HG03025 (cell line): ENCODE measurements at regions not wholly inside any gene's neighbourhood (a gene's known extent, or its start where the extent isn't known, plus 50 kb on each side); places are given as distances from the start of the nearest gene placed in this dataset.

Experiments used
- ATAC-seq: cut with Tn5 transposase; IDR thresholded peaks from one replicate; pipeline ENCODE4 v1.9.1; 2021; ENCODE audit warnings: mild to moderate bottlenecking, moderate library complexity; ENCODE audit not compliant: unreplicated experiment, low FRiP score

DNA sequence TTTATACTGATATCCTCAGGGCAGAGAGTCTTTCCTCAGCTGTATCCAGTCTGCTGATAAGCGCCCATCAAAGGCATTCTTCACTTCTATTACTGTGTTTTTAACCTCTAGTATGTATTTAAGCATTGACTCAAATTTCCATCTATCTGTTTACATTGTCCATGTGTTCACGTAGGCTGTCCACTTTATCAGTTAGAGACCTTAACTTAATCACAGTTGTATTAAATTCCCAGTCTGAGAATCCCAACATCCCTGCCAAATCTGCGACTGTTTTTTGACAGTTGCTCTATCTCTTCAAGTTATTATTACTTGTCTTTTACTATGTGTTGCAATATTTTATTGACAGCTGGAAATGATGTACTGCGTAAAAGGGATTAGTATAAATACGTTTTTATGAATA is 1613.7 kb upstream of the MIR17HG start:
- ATAC-seq = no peak

- ATAC-seq = no peak
These were observed 1610.4 kb upstream of the MIR17HG start for GRCh38 chr13:89737051-89737450.

- no peak for ATAC-seq
These were observed 1609.4 kb upstream of the MIR17HG start for GRCh38 chr13:89738072-89738471.

DNA sequence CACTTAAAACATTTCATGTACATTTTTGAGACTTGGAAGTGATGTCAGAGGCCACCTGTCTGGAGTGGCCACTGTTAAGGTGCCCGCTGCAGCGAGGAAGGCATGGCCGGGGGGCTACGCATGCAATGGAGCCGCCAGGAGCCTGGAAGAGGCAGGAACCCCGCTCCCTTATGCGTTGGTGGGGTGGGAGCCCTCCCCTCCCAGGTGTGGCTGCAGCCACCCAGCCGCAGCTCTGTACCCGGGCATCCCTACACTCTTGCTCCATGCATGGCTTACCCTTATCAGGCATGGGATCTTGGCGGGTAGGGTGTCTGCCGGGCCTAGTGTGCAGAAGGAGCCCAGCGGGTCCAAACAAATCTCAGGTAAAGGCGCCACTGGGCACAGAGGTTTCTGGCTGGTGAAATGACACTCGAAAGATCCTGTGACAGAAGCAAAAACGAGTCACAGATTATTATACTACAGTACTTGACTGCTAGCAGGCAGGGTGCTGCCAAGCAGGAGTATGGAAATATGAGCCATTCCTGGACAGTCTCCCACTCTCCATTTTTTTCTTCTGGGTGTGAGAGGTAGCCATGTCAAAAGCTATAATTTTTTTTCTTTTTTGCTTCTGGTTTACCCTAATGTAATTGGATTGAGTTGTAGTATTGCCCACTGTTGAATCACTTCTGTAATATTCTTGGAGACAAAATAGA is 1606.3 kb upstream of the MIR17HG start:
- no peak for ATAC-seq

DNA sequence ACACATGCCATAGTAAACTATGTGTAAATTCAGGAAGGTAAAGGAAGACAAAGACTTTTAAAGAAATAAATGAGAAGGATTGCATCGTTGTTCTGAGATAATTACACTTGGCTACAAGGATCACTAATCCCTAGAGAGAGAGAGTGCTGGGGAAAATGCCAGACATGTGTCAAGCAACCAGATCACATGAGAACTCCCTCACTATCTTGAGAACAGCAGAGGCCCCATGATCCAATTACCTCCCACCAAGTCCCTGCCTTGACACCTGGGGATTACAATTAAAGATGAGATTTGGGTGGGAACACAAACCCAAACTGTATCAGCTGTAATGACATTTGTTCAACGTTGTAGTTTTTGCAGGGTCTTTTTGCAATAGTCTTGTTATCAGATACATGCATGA is 1600.9 kb upstream of the MIR17HG start:
- no peak for ATAC-seq

GRCh38 chr13:89748716-89749115 is 1598.8 kb upstream of the MIR17HG start:
- ATAC-seq = no peak

DNA sequence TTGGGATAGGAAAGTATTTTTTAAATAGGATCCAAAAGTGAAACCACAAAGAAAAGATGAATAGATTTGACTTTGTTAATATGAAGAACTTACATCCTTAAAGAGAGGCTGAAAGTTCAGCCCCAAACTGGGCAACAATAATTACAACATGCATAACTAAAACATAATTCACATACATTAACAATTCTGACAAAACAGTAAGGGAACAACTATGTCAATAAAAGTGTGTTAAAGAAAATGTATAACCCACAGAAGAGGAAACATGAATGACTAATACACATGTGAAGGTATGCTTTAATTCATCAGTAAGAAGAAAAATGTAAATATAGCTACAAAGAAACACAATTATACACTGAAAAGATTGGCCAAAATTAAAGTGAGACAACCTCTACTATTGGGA is 1597.6 kb upstream of the MIR17HG start:
- ATAC-seq = no peak

- ATAC-seq = no peak
These were observed 1597.1 kb upstream of the MIR17HG start for GRCh38 chr13:89750371-89750770.

DNA sequence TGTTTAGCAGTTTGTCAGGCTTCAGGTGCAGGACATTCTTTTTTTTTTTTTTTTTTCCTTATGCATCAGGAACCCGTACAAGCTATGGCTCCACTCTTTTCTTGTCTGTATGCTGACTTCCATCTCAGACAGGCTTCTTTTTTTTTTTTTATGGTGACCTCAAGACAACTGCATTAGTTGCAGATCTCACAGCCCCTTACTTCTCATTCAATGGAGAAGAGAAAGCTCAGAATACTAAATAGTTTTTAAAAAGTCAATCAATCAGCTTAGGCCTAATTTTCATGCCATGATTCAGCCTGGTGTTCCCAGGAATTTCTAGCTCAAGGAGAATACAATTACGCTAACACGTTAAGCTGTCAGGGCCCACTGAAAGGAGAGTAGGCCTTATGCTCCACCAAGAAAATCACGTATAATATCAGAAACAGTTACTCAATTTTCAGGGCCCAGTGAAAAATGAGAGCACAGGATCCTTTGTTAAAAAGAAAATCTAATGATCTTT is 1596.0 kb upstream of the MIR17HG start:
- ATAC-seq = no peak

DNA sequence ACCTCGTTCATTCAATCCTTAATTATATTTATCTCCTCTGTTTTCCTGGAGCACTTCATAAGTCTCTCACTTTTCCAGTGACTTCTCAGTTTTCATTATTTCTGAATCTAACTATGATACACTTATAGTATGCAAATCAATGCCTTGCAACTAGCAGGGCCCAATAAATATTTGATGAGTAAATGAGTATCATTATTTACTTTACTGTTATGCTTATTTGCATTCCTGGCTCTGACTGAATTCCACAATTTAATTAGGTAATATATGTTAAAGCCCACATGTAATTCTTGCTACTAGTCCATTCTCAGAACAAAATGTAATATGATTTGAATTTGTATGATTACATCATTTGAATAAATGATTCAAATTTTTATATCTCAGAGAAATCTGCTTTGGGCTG is 1595.1 kb upstream of the MIR17HG start:
- no peak for ATAC-seq

DNA sequence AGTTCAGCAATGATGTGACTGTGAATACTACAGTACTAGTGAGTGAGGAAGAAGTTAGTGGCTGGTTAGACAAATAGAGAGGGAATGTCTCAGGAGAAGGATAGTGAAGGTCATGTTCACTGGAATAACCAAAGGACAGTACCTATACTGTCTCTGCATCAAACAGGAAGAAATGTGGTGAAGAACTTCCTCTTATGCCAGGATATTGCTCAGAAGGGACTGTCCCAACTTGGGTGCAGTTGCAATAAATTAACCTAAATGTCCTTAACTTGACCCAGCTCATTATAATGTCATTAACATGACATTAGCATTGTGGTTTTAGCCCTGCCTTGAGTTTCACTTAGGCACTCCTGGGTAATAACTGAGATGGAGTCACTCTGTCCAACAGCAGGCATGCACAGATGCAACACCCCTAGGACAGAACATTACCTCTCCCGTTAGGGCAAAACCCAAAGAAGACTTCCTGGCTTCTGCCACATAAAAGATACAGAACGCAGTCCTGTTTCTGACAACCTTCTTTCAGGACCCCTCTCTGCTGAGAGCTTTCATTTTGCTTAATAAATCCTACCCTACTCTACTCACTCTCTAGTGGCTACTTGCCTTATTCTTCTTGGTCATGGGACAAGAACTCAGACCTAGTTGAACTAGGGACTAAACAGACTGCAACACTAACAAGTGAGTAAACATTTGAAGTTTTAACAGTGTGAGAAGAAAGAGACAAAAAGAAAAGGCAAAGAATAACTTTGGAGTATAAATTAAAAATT is 1591.6 kb upstream of the MIR17HG start:
- no peak for ATAC-seq

DNA sequence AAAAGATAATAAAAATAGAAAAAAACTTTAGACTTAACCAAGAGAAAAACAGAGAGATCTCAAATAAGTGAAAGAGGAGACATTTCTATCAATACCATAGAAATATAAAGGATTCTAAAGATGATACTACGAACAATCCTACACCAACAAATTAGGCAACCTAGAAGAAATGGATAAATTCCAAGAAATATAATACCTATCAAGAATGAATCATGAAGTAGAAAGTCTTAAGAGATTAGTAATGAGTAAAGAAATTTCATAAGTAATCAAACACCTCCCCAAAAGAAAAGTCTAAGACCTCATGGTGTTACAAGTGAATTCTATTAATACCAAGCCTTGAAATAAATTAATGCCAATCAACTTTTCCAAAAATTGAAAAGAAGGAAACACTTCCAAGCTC is 1584.5 kb upstream of the MIR17HG start:
- no peak for ATAC-seq

DNA sequence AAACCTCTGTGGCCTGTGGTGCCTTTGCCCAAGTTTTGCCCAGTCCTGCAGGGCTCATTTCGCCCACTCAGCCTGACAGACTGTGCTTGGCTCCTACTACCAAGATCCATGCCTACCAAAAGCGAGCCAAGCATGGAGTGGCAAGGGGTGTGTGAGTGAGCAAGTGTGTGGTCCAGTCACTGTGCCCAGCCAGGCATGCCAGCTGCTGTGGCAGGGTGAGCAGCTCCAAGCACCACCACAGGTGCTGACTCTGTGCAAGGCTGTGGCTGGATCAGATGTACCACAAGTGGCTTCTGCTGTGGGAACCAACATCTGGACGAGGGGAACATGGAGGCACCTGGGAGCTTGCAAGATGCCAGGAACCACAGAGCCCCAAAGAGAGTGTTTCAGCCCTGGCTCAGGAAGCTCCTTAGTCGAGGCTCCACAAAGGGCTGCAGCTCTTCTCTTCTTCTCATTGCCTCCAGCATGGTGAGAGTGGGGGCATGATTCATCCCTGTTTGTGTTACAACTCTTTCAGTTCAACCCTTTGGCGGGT is 1564.2 kb upstream of the MIR17HG start:
- ATAC-seq = no peak

GRCh38 chr13:89784161-89784809 is 1563.2 kb upstream of the MIR17HG start:
- ATAC-seq = no peak

DNA sequence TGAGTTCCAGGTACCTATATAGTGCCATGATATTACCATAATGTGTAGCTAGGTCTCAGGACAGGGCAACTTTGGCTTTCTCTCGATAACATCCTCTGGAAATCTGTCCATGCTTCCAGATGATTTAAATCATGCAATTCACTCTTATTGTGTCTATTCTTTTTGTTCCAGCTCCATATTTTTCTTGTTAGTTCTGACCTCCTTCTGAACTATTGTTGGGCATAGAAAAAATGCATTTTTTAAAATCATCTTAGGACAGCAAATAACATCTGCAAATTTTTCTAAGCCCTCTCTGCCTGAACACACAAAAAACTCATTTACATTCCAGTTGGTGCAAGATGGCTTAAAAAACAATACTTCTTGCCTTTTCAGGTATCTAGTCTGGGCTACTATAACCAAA is 1561.0 kb upstream of the MIR17HG start:
- no peak for ATAC-seq

- no peak for ATAC-seq
These were observed 1556.8 kb upstream of the MIR17HG start for GRCh38 chr13:89790696-89791095.

DNA sequence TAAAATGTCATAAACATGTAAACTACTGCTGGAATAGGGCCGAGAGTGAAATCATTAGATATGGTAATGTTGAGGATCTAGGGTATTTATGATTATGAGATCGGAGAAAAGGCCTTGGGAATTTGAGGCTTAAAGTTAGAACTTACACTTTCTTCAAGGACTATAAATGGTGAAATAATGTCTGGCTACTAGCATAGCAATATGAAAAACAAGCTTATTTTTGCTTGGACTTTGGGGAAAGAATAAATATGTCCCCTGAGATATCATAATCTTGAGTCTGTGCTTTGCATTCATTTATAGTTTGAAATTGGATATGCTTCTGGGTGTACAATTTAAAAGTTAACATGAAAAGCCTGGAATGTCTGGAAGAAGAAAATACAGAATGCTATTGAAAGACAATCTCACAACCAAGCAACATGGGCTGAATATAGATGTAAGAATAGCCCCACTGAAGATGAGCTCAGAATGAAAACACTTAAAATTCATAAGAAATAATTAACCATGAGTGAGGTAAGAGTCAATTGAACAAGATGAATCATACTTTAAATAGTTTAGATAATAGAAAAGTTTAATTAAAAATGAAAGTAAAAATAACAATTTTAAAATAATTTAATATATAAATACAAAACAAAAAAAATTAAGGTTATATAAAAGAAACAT is 1555.4 kb upstream of the MIR17HG start:
- no peak for ATAC-seq

DNA sequence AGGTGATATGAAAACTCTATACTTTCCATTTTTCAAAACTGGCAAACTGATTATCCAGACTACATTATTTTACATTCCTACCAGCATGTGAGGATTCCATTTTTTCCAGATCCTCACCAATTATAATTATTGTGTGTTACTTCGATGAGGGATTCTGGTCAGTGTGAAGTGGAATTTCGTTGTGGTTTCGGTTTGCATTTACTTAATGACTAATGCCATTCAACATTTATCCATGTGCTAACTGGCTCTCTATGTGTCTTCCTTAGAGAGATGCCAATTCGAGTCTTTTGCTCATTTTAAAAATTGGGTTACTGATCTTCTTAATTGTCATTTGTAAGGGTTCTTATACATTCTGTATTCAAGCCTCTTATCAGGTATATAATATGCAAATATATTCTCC is 1551.3 kb upstream of the MIR17HG start:
- no peak for ATAC-seq

DNA sequence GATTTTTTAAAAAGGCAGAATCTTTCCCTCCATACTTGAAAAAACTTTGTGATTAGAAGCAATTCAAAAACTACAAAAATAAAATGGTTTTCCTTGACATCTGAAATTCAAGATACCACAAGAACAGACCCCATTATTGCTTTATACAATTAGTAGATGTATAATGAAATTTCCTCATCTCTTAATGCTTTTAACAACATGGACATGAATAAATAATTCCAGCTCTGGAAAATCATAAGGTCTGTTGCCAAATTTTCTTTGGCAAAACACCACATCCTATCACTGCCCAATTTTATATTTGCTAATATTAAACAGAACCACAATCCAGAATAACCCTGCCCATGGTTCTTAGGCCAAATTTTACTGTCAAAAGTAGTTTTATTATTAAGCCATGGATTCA is 1543.6 kb upstream of the MIR17HG start:
- ATAC-seq = no peak

- no peak for ATAC-seq
These were observed 1540.9 kb upstream of the MIR17HG start for GRCh38 chr13:89806594-89806993.

DNA sequence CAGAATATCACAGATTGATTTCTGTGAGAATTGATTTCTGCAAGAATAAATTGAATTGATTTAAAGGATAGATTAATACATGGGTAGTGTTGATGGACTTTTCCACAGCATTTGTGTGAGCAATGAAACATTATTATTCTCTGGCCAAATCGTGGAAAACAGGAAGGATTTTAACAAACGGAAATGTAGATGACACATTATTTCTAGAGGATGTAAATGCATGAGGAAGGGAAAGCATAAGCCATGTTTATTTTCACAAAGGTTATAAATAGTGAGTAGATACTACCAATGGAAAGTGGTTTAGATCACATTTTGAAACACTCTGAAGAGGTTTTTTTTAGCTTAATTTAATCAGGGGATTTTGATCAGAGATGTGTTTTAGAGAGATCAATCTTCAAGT is 1534.6 kb upstream of the MIR17HG start:
- no peak for ATAC-seq
